Right lobe of liver (tissue), 6 donors: ENCODE measurements at regions not wholly inside any gene's neighbourhood (a gene's known extent, or its start where the extent isn't known, plus 50 kb on each side); places are given as distances from the start of the nearest gene placed in this dataset.

Experiments
- ATAC-seq, 4 donors: fragments of 200-7000 bp; cut with Tn5 transposase; one replicate each; pipeline ENCODE4 v1.9.1; 2020; ENCODE audit warnings: mild to moderate bottlenecking in 4 of 4, moderate library complexity in 4 of 4
- DNase-seq, 3 donors: peaks; one replicate each; pipeline ENCODE4 v3.0.0-alpha.2; 2020
- H3K27ac ChIP-seq, 3 donors: fragments of 200-600 bp; one replicate each; pipeline ENCODE4 v1.8.0; 2022
- H3K27me3 ChIP-seq, 2 donors: fragments of 200-600 bp; one replicate each; pipeline ENCODE4 v1.8.0; 2022
- H3K36me3 ChIP-seq, 4 donors: fragments of 200-600 bp; sonication (generic) in 1 of 4; one replicate each; pipeline versions ENCODE4 v1.5.1 to v1.8.0; 2017 to 2022; ENCODE audit warnings: control low read depth in 1 of 4
- H3K4me1 ChIP-seq, 4 donors: fragments of 200-600 bp; sonication (generic) in 1 of 4; one replicate each; pipeline versions ENCODE4 v1.5.1 to v1.8.0; 2017 to 2022; ENCODE audit warnings: control low read depth in 1 of 4
- H3K4me3 ChIP-seq, 3 donors: fragments of 200-600 bp; one replicate each; pipeline ENCODE4 v1.8.0; 2022
- H3K9me3 ChIP-seq, 4 donors: fragments of 200-600 bp; sonication (generic) in 1 of 4; one replicate each; pipeline versions ENCODE4 v1.5.1 to v1.8.0; 2017 to 2022; ENCODE audit warnings: control low read depth in 1 of 4
- POLR2A ChIP-seq: fragments of 450-650 bp; IDR thresholded peaks from one replicate; pipeline ENCODE4 v1.6.1; 2017; ENCODE audit warnings: antibody characterized with exemption, mild to moderate bottlenecking
- WGBS: methylation state at CpG from one replicate; pipeline ENCODE4 v1.1.6; 2018; ENCODE audit warnings: low coverage, low lambda C conversion rate; ENCODE audit not compliant: insufficient coverage; ENCODE audit errors: missing lambda C conversion rate; 5-methylcytosine and 5-hydroxymethylcytosine counted together
- intact Hi-C, 2 donors: fragments of 100-400 bp; cut with DNase I; formaldehyde crosslinking; loops; one replicate each; pipeline versions ENCODE4 v1.11.2 to v1.14.1; 2022
- TF ChIP-seq, protein P1 (sequence below), 4 donors: fragments of 200-600 bp in 3 of 4; fragments of 450-650 bp in 1 of 4; IDR thresholded peaks; one replicate each; pipeline versions ENCODE4 v1.5.1 to v1.8.0; 2016 to 2022; ENCODE audit warnings: antibody characterized with exemption in 4 of 4, mild to moderate bottlenecking in 2 of 4
- donor health status: DM: no; HTN: yes; CAD: no.
- donor health status: DM: no; HTN: no; CAD: no.
- donor health status: DM: no; HTN: no; CAD: no.
- donor health status: DM: no; HTN: yes; CAD: no.
- donor health status: DM: no; HTN: yes; CAD: no.

DNA sequence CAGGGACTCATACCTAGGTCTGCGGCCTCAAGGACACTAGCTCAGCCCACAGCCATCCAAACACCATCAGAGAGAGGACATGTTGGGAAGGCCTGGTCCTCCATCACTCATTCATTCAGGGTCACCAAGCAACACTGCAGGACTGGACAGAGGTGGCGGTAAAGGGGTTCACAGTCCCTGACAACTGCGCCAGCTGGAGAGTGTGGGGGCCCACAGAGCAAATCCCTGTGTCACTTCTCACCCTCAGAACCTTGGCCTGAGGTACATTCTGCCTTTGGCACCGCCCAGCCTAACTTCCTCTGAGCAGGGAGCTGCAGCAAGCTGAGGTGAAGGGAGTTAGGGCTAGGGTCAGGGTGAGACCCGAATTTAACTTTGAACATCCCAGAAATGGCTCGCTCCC is 106.5 kb downstream of the COPRS start:
- ATAC-seq = peak in 1 of 4 donors; percentile 13
- H3K4me1 ChIP-seq = peaks cover 0 to 14% (median 0%) of the 10 kb centered on the region in 4 donors
- no peak for DNase-seq
- no peaks in the 10 kb centered on the region for H3K36me3 ChIP-seq
- H3K9me3 ChIP-seq = no peaks in the 10 kb centered on the region
- no peak overlapping the region for H3K4me3 ChIP-seq
- H3K27me3 ChIP-seq = no peaks in the 10 kb centered on the region
- TF ChIP-seq, protein P1, sequence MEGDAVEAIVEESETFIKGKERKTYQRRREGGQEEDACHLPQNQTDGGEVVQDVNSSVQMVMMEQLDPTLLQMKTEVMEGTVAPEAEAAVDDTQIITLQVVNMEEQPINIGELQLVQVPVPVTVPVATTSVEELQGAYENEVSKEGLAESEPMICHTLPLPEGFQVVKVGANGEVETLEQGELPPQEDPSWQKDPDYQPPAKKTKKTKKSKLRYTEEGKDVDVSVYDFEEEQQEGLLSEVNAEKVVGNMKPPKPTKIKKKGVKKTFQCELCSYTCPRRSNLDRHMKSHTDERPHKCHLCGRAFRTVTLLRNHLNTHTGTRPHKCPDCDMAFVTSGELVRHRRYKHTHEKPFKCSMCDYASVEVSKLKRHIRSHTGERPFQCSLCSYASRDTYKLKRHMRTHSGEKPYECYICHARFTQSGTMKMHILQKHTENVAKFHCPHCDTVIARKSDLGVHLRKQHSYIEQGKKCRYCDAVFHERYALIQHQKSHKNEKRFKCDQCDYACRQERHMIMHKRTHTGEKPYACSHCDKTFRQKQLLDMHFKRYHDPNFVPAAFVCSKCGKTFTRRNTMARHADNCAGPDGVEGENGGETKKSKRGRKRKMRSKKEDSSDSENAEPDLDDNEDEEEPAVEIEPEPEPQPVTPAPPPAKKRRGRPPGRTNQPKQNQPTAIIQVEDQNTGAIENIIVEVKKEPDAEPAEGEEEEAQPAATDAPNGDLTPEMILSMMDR (IDR thresholded peaks at IDR 0.05) = no peak
- no peak for TF ChIP-seq POLR2A
- intact Hi-C loops = no loop called here
- no CpG with 5 or more reads among the region's 6 CpGs for WGBS
- H3K27ac ChIP-seq = no peak overlapping the region

DNA sequence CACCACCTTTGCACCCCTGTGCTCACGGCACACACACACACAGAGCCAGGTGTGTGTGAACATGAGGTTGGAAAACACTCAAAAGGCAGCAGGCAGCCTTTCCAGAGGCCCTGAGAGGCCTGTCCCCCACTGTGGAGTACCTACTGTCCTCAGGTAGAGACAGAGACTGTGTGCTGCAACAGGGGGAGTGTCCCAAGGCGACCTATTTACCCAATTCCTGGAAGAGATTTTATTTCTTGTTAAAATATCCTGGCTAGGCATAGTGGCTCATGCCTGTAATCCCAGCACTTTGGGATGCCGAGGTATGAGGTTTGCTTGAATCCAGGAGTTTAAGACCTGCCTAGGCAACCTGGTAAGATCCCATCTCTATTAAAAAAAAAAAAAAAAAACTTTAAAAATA is 108.5 kb downstream of the COPRS start:
- WGBS = 70% methylated on average over 2 of the region's 3 CpGs
- Histone ChIP-seq H3K4me3 (no peak overlapping the region), H3K4me1 (peaks cover 0 to 14% (median 0%) of the 10 kb centered on the region in 4 donors), H3K27me3 (no peaks in the 10 kb centered on the region), H3K9me3 (no peaks in the 10 kb centered on the region), H3K36me3 (no peaks in the 10 kb centered on the region), H3K27ac (no peak overlapping the region)
- peak in 1 of 4 donors; percentile 21 for ATAC-seq
- DNase-seq = no peak
- TF ChIP-seq, protein P1 (IDR thresholded peaks at IDR 0.05) = no peak
- no peak for TF ChIP-seq POLR2A
- intact Hi-C loops = no loop called here

DNA sequence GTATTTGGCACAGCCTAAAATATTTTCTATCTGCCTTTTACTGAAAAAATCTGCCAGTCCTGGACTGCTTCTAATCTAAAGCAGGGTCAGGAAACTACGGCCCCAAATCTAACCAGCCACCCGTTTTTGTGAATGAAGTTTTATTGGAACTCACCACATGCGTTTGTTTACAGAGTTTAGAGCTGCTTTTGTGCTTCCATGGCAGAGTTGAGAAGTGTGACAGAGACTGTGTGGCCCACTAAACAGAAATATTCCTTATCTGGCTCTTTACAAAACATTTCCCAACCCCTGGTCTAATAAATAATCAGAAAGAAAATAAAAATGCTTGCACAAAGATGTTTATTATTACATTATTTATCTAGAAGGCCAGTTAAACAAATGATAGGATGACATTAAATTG is 110.2 kb downstream of the COPRS start:
- TF ChIP-seq, protein P1 (IDR thresholded peaks at IDR 0.05) = no peak
- no peak for TF ChIP-seq POLR2A
- ATAC-seq = no peak
- Histone ChIP-seq H3K36me3 (no peaks in the 10 kb centered on the region), H3K4me1 (peaks cover 0 to 14% (median 0%) of the 10 kb centered on the region in 4 donors), H3K27ac (no peak overlapping the region), H3K4me3 (no peak overlapping the region), H3K9me3 (no peaks in the 10 kb centered on the region), H3K27me3 (no peaks in the 10 kb centered on the region)
- no peak for DNase-seq
- intact Hi-C loops = no loop called here
- 19% methylated on average over 3 of the region's 3 CpGs for WGBS

DNA sequence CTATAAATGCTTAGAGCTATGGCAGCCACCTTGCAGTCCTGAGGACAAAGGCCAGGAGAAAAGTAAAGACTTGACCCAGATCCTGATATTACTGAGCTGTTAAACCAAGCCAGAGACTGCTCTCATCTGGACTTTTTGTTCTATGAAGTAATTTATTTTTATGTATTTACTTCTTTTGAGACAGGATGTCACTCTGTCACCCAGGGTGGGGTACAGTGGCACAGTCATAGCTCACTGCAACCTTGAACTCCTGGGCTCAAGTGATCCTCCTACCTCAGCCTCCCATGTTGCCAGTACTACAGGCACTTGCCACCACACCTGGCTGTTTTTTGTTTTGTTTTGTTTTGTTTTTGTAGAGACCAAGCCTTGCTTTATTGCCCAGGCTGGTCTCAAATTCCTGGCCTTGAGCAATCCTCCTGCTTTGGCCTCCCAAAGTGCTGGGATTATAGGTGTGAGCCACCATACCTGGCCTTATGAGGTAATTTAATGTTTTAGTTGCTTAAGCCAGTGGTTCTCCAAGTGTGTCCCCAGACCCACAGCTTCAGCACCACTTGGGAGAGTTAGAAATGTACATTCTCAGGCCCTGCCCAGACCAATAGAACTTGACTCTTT is 112.1 kb downstream of the COPRS start:
- ATAC-seq = no peak
- H3K9me3 ChIP-seq = no peaks in the 10 kb centered on the region

More for the DNA sequence above, 112.1 kb downstream of the COPRS start:
- TF ChIP-seq, protein P1 (IDR thresholded peaks at IDR 0.05) = no peak
- TF ChIP-seq POLR2A = no peak
- H3K36me3 ChIP-seq = no peaks in the 10 kb centered on the region
- no peak overlapping the region for H3K4me3 ChIP-seq
- H3K27ac ChIP-seq = no peak overlapping the region
- H3K4me1 ChIP-seq = peaks cover 0 to 6% (median 0%) of the 10 kb centered on the region in 4 donors
- intact Hi-C loops = no loop called here
- no peak for DNase-seq
- H3K27me3 ChIP-seq = no peaks in the 10 kb centered on the region
